Loucy (cell line): ENCODE measurements at regions not wholly inside any gene's neighbourhood (a gene's known extent, or its start where the extent isn't known, plus 50 kb on each side); places are given as distances from the start of the nearest gene placed in this dataset.

Source experiments
- H2AFZ ChIP-seq: fragments of 200-600 bp; sonication (generic); 2 replicates; pipeline ENCODE4 v1.6.0; 2016; ENCODE audit warnings: antibody characterized with exemption, mild to moderate bottlenecking, low read length, moderate library complexity
- H3F3A ChIP-seq: fragments of 200-600 bp; 2 replicates; pipeline ENCODE4 v1.6.0; 2016; ENCODE audit warnings: antibody characterized with exemption, low read depth, mild to moderate bottlenecking
- H3K27me3 ChIP-seq: fragments of 200-600 bp; sonication (generic); 2 replicates; pipeline ENCODE4 v1.6.1; 2014; ENCODE audit warnings: low read length, mild to moderate bottlenecking; ENCODE audit not compliant: insufficient read depth, poor library complexity, severe bottlenecking
- H3K36me3 ChIP-seq: fragments of 200-600 bp; sonication (generic); 2 replicates; pipeline ENCODE4 v1.6.1; 2016; ENCODE audit warnings: low read length; ENCODE audit not compliant: insufficient read depth
- H3K4me1 ChIP-seq: fragments of 200-600 bp; sonication (generic); 2 replicates; pipeline ENCODE4 v1.5.1; 2014; ENCODE audit warnings: low read length, mild to moderate bottlenecking; ENCODE audit not compliant: insufficient read depth, poor library complexity, severe bottlenecking
- H3K4me2 ChIP-seq: fragments of 200-600 bp; sonication (generic); 2 replicates; pipeline ENCODE4 v1.6.0; 2014; ENCODE audit warnings: antibody characterized with exemption, low read length, low read depth, mild to moderate bottlenecking; ENCODE audit not compliant: poor library complexity, severe bottlenecking
- H3K4me3 ChIP-seq: fragments of 200-600 bp; sonication (generic); 2 replicates; pipeline ENCODE4 v1.5.1; 2014; ENCODE audit warnings: low read length, mild to moderate bottlenecking, mixed read lengths; ENCODE audit not compliant: poor library complexity, severe bottlenecking
- H3K79me2 ChIP-seq: fragments of 200-600 bp; sonication (generic); 2 replicates; pipeline ENCODE4 v1.6.1; 2014; ENCODE audit warnings: low read length; ENCODE audit not compliant: insufficient read depth
- H3K9ac ChIP-seq: fragments of 200-600 bp; sonication (generic); 2 replicates; pipeline ENCODE4 v1.6.0; 2014; ENCODE audit warnings: mild to moderate bottlenecking, low read depth, low read length, moderate library complexity; ENCODE audit not compliant: poor library complexity, severe bottlenecking
- H3K9me2 ChIP-seq: fragments of 200-600 bp; sonication (generic); replicated peaks from 2 replicates; pipeline ENCODE4 v1.6.1; 2016; ENCODE audit warnings: low read depth, low read length, mixed read lengths
- H3K9me3 ChIP-seq: fragments of 200-600 bp; sonication (generic); 2 replicates; pipeline ENCODE4 v1.6.1; 2014; ENCODE audit warnings: mild to moderate bottlenecking, antibody characterized with exemption, low read length, low read depth; ENCODE audit not compliant: insufficient read depth
- H4K20me1 ChIP-seq: fragments of 200-600 bp; sonication (generic); 2 replicates; pipeline ENCODE4 v1.6.0; 2014; ENCODE audit warnings: antibody characterized with exemption, low read length, mild to moderate bottlenecking; ENCODE audit not compliant: insufficient read depth, poor library complexity, severe bottlenecking
- EZH2phosphoT487 ChIP-seq: fragments of 200-600 bp; IDR thresholded peaks from 2 replicates; pipeline ENCODE4 v1.6.1; 2018; ENCODE audit warnings: antibody characterized with exemption, mild to moderate bottlenecking, moderate library complexity, borderline replicate concordance
- TF ChIP-seq, protein P1 (sequence below): fragments of 200-600 bp; sonication (generic); conservative IDR thresholded peaks from 2 replicates; pipeline ENCODE4 v1.5.1; 2014; ENCODE audit warnings: mild to moderate bottlenecking, antibody characterized with exemption, low read length

- no peak for TF ChIP-seq EZH2phosphoT487
- TF ChIP-seq, protein P1, sequence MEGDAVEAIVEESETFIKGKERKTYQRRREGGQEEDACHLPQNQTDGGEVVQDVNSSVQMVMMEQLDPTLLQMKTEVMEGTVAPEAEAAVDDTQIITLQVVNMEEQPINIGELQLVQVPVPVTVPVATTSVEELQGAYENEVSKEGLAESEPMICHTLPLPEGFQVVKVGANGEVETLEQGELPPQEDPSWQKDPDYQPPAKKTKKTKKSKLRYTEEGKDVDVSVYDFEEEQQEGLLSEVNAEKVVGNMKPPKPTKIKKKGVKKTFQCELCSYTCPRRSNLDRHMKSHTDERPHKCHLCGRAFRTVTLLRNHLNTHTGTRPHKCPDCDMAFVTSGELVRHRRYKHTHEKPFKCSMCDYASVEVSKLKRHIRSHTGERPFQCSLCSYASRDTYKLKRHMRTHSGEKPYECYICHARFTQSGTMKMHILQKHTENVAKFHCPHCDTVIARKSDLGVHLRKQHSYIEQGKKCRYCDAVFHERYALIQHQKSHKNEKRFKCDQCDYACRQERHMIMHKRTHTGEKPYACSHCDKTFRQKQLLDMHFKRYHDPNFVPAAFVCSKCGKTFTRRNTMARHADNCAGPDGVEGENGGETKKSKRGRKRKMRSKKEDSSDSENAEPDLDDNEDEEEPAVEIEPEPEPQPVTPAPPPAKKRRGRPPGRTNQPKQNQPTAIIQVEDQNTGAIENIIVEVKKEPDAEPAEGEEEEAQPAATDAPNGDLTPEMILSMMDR: no peak
- no peaks in the 10 kb centered on the region for H3K27me3 ChIP-seq
- no peaks in the 10 kb centered on the region for H3K4me1 ChIP-seq
These were observed 71.6 kb downstream of the PLCE1 start for GRCh38 chr10:94065362-94065761.

DNA sequence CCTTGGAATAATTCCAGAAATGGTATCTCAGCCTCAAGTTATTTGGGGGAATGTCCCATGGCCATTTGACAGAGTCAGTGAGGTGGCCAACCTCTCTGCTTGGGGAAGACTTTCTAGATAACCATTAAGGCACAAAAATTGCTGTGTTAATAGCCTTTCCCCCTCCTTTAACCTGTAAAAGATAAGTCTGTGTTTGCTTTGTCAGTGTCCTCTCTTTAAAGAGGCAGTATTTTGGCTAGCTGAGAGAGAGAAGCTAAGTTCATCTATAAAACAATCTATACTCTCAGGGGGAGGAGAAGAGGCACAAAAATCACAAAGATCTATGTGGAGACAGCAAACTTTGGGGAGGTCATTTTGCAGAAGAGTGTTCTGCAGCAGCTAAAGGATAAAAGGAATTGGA lies 72.1 kb downstream of the PLCE1 start:
- Histone ChIP-seq H4K20me1 (no peaks in the 10 kb centered on the region), H3K4me2 (no peak overlapping the region), H3F3A (no peaks in the 10 kb centered on the region), H3K79me2 (no peaks in the 10 kb centered on the region), H3K9me3 (no peaks in the 10 kb centered on the region), H3K27me3 (no peaks in the 10 kb centered on the region), H3K36me3 (no peaks in the 10 kb centered on the region), H3K9ac (no peak overlapping the region), H3K4me1 (no peaks in the 10 kb centered on the region), H3K4me3 (no peak overlapping the region), H3K9me2 (no peaks in the 10 kb centered on the region), H2AFZ (no peak overlapping the region)
- no peak for TF ChIP-seq EZH2phosphoT487
- TF ChIP-seq, protein P1: no peak

More at GRCh38 chr10:94065362-94065761, 71.6 kb downstream of the PLCE1 start:
- H3K9me3 ChIP-seq: no peaks in the 10 kb centered on the region
- H3K9ac ChIP-seq: no peak overlapping the region
- no peaks in the 10 kb centered on the region for H3K9me2 ChIP-seq
- H3F3A ChIP-seq: no peaks in the 10 kb centered on the region
- no peaks in the 10 kb centered on the region for H3K36me3 ChIP-seq
- H2AFZ ChIP-seq: no peak overlapping the region
- no peaks in the 10 kb centered on the region for H3K79me2 ChIP-seq
- H3K4me2 ChIP-seq: no peak overlapping the region
- no peak overlapping the region for H3K4me3 ChIP-seq
- no peaks in the 10 kb centered on the region for H4K20me1 ChIP-seq

DNA sequence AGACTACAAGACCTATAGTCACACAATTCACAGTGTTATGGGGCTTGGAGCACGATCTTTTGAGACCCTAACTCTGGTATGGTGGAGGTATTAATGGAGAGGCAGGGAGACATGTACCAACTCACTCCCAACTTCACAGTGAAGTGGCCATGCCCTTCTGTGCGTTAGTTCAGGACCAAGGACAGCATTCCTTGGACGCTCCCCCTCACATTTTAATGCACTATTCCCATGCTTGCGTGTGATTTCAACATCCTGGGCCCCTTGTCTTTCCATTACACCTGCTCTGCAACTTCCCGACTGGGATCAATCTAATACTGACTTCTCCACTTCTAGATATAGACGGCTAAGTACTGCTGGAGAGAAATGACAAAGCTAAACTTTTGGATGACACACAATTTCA lies 72.7 kb downstream of the PLCE1 start:
- Histone ChIP-seq H3F3A (no peaks in the 10 kb centered on the region), H3K9me3 (no peaks in the 10 kb centered on the region), H3K4me2 (no peak overlapping the region), H3K36me3 (no peaks in the 10 kb centered on the region), H3K4me1 (no peaks in the 10 kb centered on the region), H2AFZ (no peak overlapping the region), H3K9me2 (no peaks in the 10 kb centered on the region), H3K4me3 (no peak overlapping the region), H3K27me3 (no peaks in the 10 kb centered on the region), H3K79me2 (no peaks in the 10 kb centered on the region), H4K20me1 (no peaks in the 10 kb centered on the region), H3K9ac (no peak overlapping the region)
- TF ChIP-seq, protein P1: no peak
- TF ChIP-seq EZH2phosphoT487: no peak
